ENCODE measurements at regions not wholly inside any gene's neighbourhood (a gene's known extent, or its start where the extent isn't known, plus 50 kb on each side); places are given as distances from the start of the nearest gene placed in this dataset.

GRCh38 chr9:26520141-26520540, 372.5 kb downstream of the CAAP1 start:
- TF ChIP-seq, protein P1, sequence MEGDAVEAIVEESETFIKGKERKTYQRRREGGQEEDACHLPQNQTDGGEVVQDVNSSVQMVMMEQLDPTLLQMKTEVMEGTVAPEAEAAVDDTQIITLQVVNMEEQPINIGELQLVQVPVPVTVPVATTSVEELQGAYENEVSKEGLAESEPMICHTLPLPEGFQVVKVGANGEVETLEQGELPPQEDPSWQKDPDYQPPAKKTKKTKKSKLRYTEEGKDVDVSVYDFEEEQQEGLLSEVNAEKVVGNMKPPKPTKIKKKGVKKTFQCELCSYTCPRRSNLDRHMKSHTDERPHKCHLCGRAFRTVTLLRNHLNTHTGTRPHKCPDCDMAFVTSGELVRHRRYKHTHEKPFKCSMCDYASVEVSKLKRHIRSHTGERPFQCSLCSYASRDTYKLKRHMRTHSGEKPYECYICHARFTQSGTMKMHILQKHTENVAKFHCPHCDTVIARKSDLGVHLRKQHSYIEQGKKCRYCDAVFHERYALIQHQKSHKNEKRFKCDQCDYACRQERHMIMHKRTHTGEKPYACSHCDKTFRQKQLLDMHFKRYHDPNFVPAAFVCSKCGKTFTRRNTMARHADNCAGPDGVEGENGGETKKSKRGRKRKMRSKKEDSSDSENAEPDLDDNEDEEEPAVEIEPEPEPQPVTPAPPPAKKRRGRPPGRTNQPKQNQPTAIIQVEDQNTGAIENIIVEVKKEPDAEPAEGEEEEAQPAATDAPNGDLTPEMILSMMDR (IDR thresholded peaks at IDR 0.05), result no peak
- no peak for TF ChIP-seq POLR2A (IDR thresholded peaks at IDR 0.05)

Measured in body of pancreas (tissue), 4 donors.